ENCODE measurements at regions not wholly inside any gene's neighbourhood (a gene's known extent, or its start where the extent isn't known, plus 50 kb on each side); places are given as distances from the start of the nearest gene placed in this dataset.
"Not testable (repeated sequence)": the region's sequence is repeated elsewhere in the genome, so short reads cannot be mapped to it uniquely, and the experiment has no call there.

- H3K4me2 ChIP-seq (ENCODE audit: low read length): no peak overlapping the region
- H3K4me3 ChIP-seq (ENCODE audit: low read length): no peak overlapping the region
- H3K4me1 ChIP-seq (ENCODE audit: control insufficient read depth, insufficient read depth, low read length): no peaks in the 10 kb centered on the region
- H3K27me3 ChIP-seq (ENCODE audit: control insufficient read depth, insufficient read depth, low read length): peaks cover 3% of the 10 kb centered on the region
- H3K9ac ChIP-seq (ENCODE audit: low read depth, low read length): no peak overlapping the region
- H3K9me3 ChIP-seq (replicated peaks; ENCODE audit: low read length): no peaks in the 10 kb centered on the region
- no peaks in the 10 kb centered on the region for H3K36me3 ChIP-seq (ENCODE audit: insufficient read depth, low read length)
Measured at GRCh38 chr6:12637960-12638641, 78.5 kb upstream of the PHACTR1 start.

- H3K27me3 ChIP-seq (ENCODE audit: control insufficient read depth, insufficient read depth, low read length): peaks cover under 1% of the 10 kb centered on the region
- H3K36me3 ChIP-seq (ENCODE audit: insufficient read depth, low read length): no peaks in the 10 kb centered on the region
- H3K9ac ChIP-seq (ENCODE audit: low read depth, low read length): no peak overlapping the region
- H3K4me3 ChIP-seq (ENCODE audit: low read length): no peak overlapping the region
- no peak overlapping the region for H3K4me2 ChIP-seq (ENCODE audit: low read length)
- no peaks in the 10 kb centered on the region for H3K4me1 ChIP-seq (ENCODE audit: control insufficient read depth, insufficient read depth, low read length)
- H3K9me3 ChIP-seq (replicated peaks; ENCODE audit: low read length): no peaks in the 10 kb centered on the region
Measured at GRCh38 chr6:12640438-12640837, 76.1 kb upstream of the PHACTR1 start.

- H3K4me2 ChIP-seq (ENCODE audit: low read length); H3K27me3 ChIP-seq (ENCODE audit: control insufficient read depth, insufficient read depth, low read length); H3K9me3 ChIP-seq (replicated peaks; ENCODE audit: low read length); H3K4me1 ChIP-seq (ENCODE audit: control insufficient read depth, insufficient read depth, low read length); H3K4me3 ChIP-seq (ENCODE audit: low read length); H3K9ac ChIP-seq (ENCODE audit: low read depth, low read length); H3K36me3 ChIP-seq (ENCODE audit: insufficient read depth, low read length): not testable (repeated sequence)
Measured at GRCh38 chr6:12641785-12642184, 74.8 kb upstream of the PHACTR1 start.

- Histone ChIP-seq H3K9ac (ENCODE audit: low read depth, low read length) (no peak overlapping the region), H3K27me3 (ENCODE audit: control insufficient read depth, insufficient read depth, low read length) (no peaks in the 10 kb centered on the region), H3K9me3 (replicated peaks; ENCODE audit: low read length) (no peaks in the 10 kb centered on the region), H3K4me2 (ENCODE audit: low read length) (no peak overlapping the region), H3K36me3 (ENCODE audit: insufficient read depth, low read length) (no peaks in the 10 kb centered on the region), H3K4me3 (ENCODE audit: low read length) (no peak overlapping the region), H3K4me1 (ENCODE audit: control insufficient read depth, insufficient read depth, low read length) (no peaks in the 10 kb centered on the region)
Measured at GRCh38 chr6:12645941-12646340, 70.6 kb upstream of the PHACTR1 start.

- Histone ChIP-seq H3K27me3 (ENCODE audit: control insufficient read depth, insufficient read depth, low read length) (no peaks in the 10 kb centered on the region), H3K9ac (ENCODE audit: low read depth, low read length) (no peak overlapping the region), H3K4me2 (ENCODE audit: low read length) (no peak overlapping the region), H3K4me3 (ENCODE audit: low read length) (no peak overlapping the region), H3K4me1 (ENCODE audit: control insufficient read depth, insufficient read depth, low read length) (no peaks in the 10 kb centered on the region), H3K9me3 (replicated peaks; ENCODE audit: low read length) (no peaks in the 10 kb centered on the region), H3K36me3 (ENCODE audit: insufficient read depth, low read length) (no peaks in the 10 kb centered on the region)
Measured at GRCh38 chr6:12648171-12648570, 68.4 kb upstream of the PHACTR1 start.

GRCh38 chr6:12649325-12649724, 67.2 kb upstream of the PHACTR1 start:
- Histone ChIP-seq H3K36me3 (ENCODE audit: insufficient read depth, low read length) (no peaks in the 10 kb centered on the region), H3K4me3 (ENCODE audit: low read length) (no peak overlapping the region), H3K9ac (ENCODE audit: low read depth, low read length) (no peak overlapping the region), H3K27me3 (ENCODE audit: control insufficient read depth, insufficient read depth, low read length) (no peaks in the 10 kb centered on the region), H3K9me3 (replicated peaks; ENCODE audit: low read length) (no peaks in the 10 kb centered on the region), H3K4me2 (ENCODE audit: low read length) (no peak overlapping the region), H3K4me1 (ENCODE audit: control insufficient read depth, insufficient read depth, low read length) (no peaks in the 10 kb centered on the region)

GRCh38 chr6:12653486-12653885, 63.1 kb upstream of the PHACTR1 start:
- no peaks in the 10 kb centered on the region for H3K27me3 ChIP-seq (ENCODE audit: control insufficient read depth, insufficient read depth, low read length)
- H3K4me2 ChIP-seq (ENCODE audit: low read length): no peak overlapping the region
- H3K9ac ChIP-seq (ENCODE audit: low read depth, low read length): no peak overlapping the region
- H3K4me1 ChIP-seq (ENCODE audit: control insufficient read depth, insufficient read depth, low read length): no peaks in the 10 kb centered on the region
- H3K36me3 ChIP-seq (ENCODE audit: insufficient read depth, low read length): no peaks in the 10 kb centered on the region
- H3K4me3 ChIP-seq (ENCODE audit: low read length): no peak overlapping the region
- H3K9me3 ChIP-seq (replicated peaks; ENCODE audit: low read length): no peaks in the 10 kb centered on the region

- no peaks in the 10 kb centered on the region for H3K9me3 ChIP-seq (replicated peaks; ENCODE audit: low read length)
- no peaks in the 10 kb centered on the region for H3K27me3 ChIP-seq (ENCODE audit: control insufficient read depth, insufficient read depth, low read length)
- no peaks in the 10 kb centered on the region for H3K36me3 ChIP-seq (ENCODE audit: insufficient read depth, low read length)
- no peak overlapping the region for H3K9ac ChIP-seq (ENCODE audit: low read depth, low read length)
- no peak overlapping the region for H3K4me3 ChIP-seq (ENCODE audit: low read length)
- no peak overlapping the region for H3K4me2 ChIP-seq (ENCODE audit: low read length)
- no peaks in the 10 kb centered on the region for H3K4me1 ChIP-seq (ENCODE audit: control insufficient read depth, insufficient read depth, low read length)
Measured at GRCh38 chr6:12654107-12654506, 62.5 kb upstream of the PHACTR1 start.

GRCh38 chr6:12654514-12654913, 62.1 kb upstream of the PHACTR1 start:
- H3K4me2 ChIP-seq (ENCODE audit: low read length): no peak overlapping the region
- no peaks in the 10 kb centered on the region for H3K27me3 ChIP-seq (ENCODE audit: control insufficient read depth, insufficient read depth, low read length)
- H3K4me1 ChIP-seq (ENCODE audit: control insufficient read depth, insufficient read depth, low read length): no peaks in the 10 kb centered on the region
- no peaks in the 10 kb centered on the region for H3K9me3 ChIP-seq (replicated peaks; ENCODE audit: low read length)
- no peak overlapping the region for H3K9ac ChIP-seq (ENCODE audit: low read depth, low read length)
- H3K4me3 ChIP-seq (ENCODE audit: low read length): no peak overlapping the region
- no peaks in the 10 kb centered on the region for H3K36me3 ChIP-seq (ENCODE audit: insufficient read depth, low read length)

GRCh38 chr6:12656906-12657305, 59.7 kb upstream of the PHACTR1 start:
- Histone ChIP-seq H3K4me1 (ENCODE audit: control insufficient read depth, insufficient read depth, low read length) (no peaks in the 10 kb centered on the region), H3K36me3 (ENCODE audit: insufficient read depth, low read length) (no peaks in the 10 kb centered on the region), H3K4me2 (ENCODE audit: low read length) (no peak overlapping the region), H3K27me3 (ENCODE audit: control insufficient read depth, insufficient read depth, low read length) (no peaks in the 10 kb centered on the region), H3K9me3 (replicated peaks; ENCODE audit: low read length) (no peaks in the 10 kb centered on the region), H3K4me3 (ENCODE audit: low read length) (no peak overlapping the region), H3K9ac (ENCODE audit: low read depth, low read length) (no peak overlapping the region)

GRCh38 chr6:12657884-12658283, 58.7 kb upstream of the PHACTR1 start:
- no peaks in the 10 kb centered on the region for H3K27me3 ChIP-seq (ENCODE audit: control insufficient read depth, insufficient read depth, low read length)
- H3K9me3 ChIP-seq (replicated peaks; ENCODE audit: low read length): no peaks in the 10 kb centered on the region
- no peak overlapping the region for H3K9ac ChIP-seq (ENCODE audit: low read depth, low read length)
- no peak overlapping the region for H3K4me2 ChIP-seq (ENCODE audit: low read length)
- no peaks in the 10 kb centered on the region for H3K4me1 ChIP-seq (ENCODE audit: control insufficient read depth, insufficient read depth, low read length)
- no peak overlapping the region for H3K4me3 ChIP-seq (ENCODE audit: low read length)
- H3K36me3 ChIP-seq (ENCODE audit: insufficient read depth, low read length): no peaks in the 10 kb centered on the region

- Histone ChIP-seq H3K27me3 (ENCODE audit: control insufficient read depth, insufficient read depth, low read length) (peaks cover 4% of the 10 kb centered on the region), H3K36me3 (ENCODE audit: insufficient read depth, low read length) (no peaks in the 10 kb centered on the region), H3K4me1 (ENCODE audit: control insufficient read depth, insufficient read depth, low read length) (no peaks in the 10 kb centered on the region), H3K9ac (ENCODE audit: low read depth, low read length) (no peak overlapping the region), H3K4me3 (ENCODE audit: low read length) (no peak overlapping the region), H3K9me3 (replicated peaks; ENCODE audit: low read length) (no peaks in the 10 kb centered on the region), H3K4me2 (ENCODE audit: low read length) (no peak overlapping the region)
Measured at GRCh38 chr6:12661432-12662089, 55.0 kb upstream of the PHACTR1 start.
